A673 (cell line): ENCODE measurements at regions not wholly inside any gene's neighbourhood (a gene's known extent, or its start where the extent isn't known, plus 50 kb on each side); places are given as distances from the start of the nearest gene placed in this dataset.

Experiments used
- BruUV-seq: library from RNA; stranded (reverse); fragments of 400-500 nt; replicated peaks from 2 replicates; lab custom pipeline; 2021; lab: Mats Ljungman, UMichigan
- CTCF ChIA-PET: fragments of 300-600 bp; sonication (Branson Sonifier 250); formaldehyde crosslinking; loops from one replicate; lab custom pipeline; 2022; ENCODE audit warnings: antibody characterized with exemption; lab: Charles Lee
- POLR2A ChIA-PET: fragments of 300-600 bp; sonication (Branson Sonifier 250); formaldehyde crosslinking; loops from one replicate; lab custom pipeline; 2022; ENCODE audit warnings: antibody characterized with exemption; ENCODE audit not compliant: low non-redundant PET; lab: Charles Lee
- DNase-seq: peaks from one replicate; pipeline ENCODE4 v3.0.0-alpha.2; 2015; ENCODE audit warnings: low spot score
- H3K27ac ChIP-seq: fragments of 200-600 bp; sonication (generic); 2 replicates; pipeline ENCODE4 v1.5.1; 2016; ENCODE audit warnings: mixed run types, low read depth, mild to moderate bottlenecking, mixed read lengths, antibody characterized with exemption, low read length; ENCODE audit not compliant: poor library complexity, severe bottlenecking
- H3K27me3 ChIP-seq: fragments of 200-600 bp; sonication (generic); replicated peaks from 2 replicates; pipeline ENCODE4 v1.6.1; 2017; ENCODE audit warnings: mixed run types, low read depth, mild to moderate bottlenecking, mixed read lengths, antibody characterized with exemption, low read length; ENCODE audit not compliant: insufficient read depth, poor library complexity
- H3K36me3 ChIP-seq: fragments of 200-600 bp; sonication (generic); 2 replicates; pipeline ENCODE4 v1.6.1; 2016; ENCODE audit warnings: mixed run types, mild to moderate bottlenecking, mixed read lengths, antibody characterized with exemption, low read length; ENCODE audit not compliant: insufficient read depth, poor library complexity, severe bottlenecking
- H3K4me1 ChIP-seq: fragments of 200-600 bp; sonication (generic); 2 replicates; pipeline ENCODE4 v1.6.1; 2017; ENCODE audit warnings: mixed run types, mild to moderate bottlenecking, mixed read lengths, antibody characterized with exemption, low read length; ENCODE audit not compliant: insufficient read depth, poor library complexity, severe bottlenecking
- H3K4me3 ChIP-seq: fragments of 200-600 bp; sonication (generic); 2 replicates; pipeline ENCODE4 v1.5.1; 2016; ENCODE audit warnings: low read depth, mixed run types, mild to moderate bottlenecking, mixed read lengths, low read length; ENCODE audit not compliant: poor library complexity, severe bottlenecking
- H3K9me3 ChIP-seq: fragments of 200-600 bp; sonication (generic); 2 replicates; pipeline ENCODE4 v1.6.1; 2016; ENCODE audit warnings: mixed run types, low read depth, mild to moderate bottlenecking, mixed read lengths, antibody characterized with exemption, low read length; ENCODE audit not compliant: poor library complexity, severe bottlenecking
- EZH2 ChIP-seq: fragments of 200-600 bp; sonication (generic); IDR thresholded peaks from 2 replicates; pipeline ENCODE4 v1.6.1; 2017; ENCODE audit warnings: borderline replicate concordance, low read depth, mild to moderate bottlenecking, mixed read lengths, antibody characterized with exemption, low read length; ENCODE audit not compliant: poor library complexity, severe bottlenecking
- intact Hi-C: fragments of 100-400 bp; cut with micrococcal nuclease; formaldehyde crosslinking; loops from one replicate; pipeline ENCODE4 v1.10.0; 2022; ENCODE audit not compliant: unreplicated experiment
- TF ChIP-seq, protein P1 (sequence below): fragments of 300-800, 200-600 bp; sonication (generic); conservative IDR thresholded peaks from 2 replicates; pipeline ENCODE4 v1.5.1; 2017; ENCODE audit warnings: low read depth, mild to moderate bottlenecking, antibody characterized with exemption, low read length, moderate library complexity, mixed read lengths

DNA sequence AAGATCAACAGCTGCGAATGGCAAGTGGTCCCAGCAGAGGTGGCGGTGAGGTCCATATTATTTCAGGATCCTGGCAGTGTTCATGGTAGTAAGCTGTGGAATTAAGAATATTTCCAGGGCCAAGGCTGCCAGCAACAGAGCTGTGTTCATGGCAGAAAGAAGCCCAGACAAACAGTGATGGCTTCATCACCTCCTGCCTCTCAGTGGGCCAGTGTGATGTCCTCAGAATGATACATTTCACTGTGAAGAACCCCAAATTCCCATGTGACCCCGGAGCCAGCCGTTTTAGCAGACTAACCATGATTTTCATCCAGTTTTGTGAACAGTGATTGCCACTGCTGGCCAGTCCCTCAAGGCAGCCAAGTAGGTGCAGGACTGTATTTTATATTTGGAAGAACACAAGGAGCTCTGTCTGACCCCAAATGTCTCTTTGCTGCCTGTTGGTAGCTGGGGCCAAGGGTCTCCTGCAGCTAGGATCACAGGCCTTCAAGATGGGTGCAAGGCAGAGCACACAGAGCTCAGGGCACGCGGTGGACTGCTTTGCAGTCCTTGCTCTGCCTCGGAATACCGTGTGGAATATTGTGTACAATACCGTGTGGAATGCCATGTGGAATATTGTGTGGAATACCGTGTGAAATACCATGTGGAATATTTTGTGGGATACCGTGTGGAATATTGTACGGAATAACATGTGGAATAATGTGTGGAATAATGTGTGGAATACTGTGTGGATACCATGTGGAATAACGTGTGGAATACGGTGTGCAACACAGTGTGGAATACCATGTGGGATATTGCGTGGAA lies 132.3 kb upstream of the CHST15 start:
- no TSS peak for BruUV-seq
- CTCF ChIA-PET = no interaction called here

DNA sequence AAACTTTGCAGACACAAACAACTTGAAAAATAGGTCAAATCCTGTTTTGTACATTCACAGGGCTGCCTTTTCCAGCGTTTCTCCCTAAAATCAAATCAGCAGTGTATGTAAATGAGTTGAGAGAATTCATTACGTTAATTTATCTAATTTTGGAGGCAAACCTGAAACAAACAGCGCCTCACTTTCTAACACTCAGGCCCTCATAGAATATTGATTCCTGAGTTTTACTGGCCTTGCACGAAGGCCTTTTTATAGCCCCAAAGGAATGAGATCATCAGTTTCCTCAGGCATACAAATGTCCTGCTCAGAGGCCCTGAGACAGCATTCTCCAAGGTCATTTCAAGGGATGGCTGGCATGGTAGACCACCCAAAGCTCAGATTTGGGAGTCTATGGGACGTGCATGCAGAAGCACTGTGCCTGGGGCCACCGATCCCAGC lies 131.7 kb upstream of the CHST15 start:
- Histone ChIP-seq H3K27me3 (no peaks in the 10 kb centered on the region), H3K9me3 (peaks cover 15% of the 10 kb centered on the region), H3K27ac (no peak overlapping the region), H3K4me3 (no peak overlapping the region), H3K36me3 (no peaks in the 10 kb centered on the region), H3K4me1 (no peaks in the 10 kb centered on the region)
- intact Hi-C loops = no loop called here
- POLR2A ChIA-PET = no interaction called here
- TF ChIP-seq EZH2 = no peak
- TF ChIP-seq, protein P1, sequence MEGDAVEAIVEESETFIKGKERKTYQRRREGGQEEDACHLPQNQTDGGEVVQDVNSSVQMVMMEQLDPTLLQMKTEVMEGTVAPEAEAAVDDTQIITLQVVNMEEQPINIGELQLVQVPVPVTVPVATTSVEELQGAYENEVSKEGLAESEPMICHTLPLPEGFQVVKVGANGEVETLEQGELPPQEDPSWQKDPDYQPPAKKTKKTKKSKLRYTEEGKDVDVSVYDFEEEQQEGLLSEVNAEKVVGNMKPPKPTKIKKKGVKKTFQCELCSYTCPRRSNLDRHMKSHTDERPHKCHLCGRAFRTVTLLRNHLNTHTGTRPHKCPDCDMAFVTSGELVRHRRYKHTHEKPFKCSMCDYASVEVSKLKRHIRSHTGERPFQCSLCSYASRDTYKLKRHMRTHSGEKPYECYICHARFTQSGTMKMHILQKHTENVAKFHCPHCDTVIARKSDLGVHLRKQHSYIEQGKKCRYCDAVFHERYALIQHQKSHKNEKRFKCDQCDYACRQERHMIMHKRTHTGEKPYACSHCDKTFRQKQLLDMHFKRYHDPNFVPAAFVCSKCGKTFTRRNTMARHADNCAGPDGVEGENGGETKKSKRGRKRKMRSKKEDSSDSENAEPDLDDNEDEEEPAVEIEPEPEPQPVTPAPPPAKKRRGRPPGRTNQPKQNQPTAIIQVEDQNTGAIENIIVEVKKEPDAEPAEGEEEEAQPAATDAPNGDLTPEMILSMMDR = no peak
- CTCF ChIA-PET = no interaction called here
- no peak for DNase-seq
- BruUV-seq = no TSS peak

More for the DNA sequence above, 132.3 kb upstream of the CHST15 start:
- intact Hi-C loops = no loop called here
- Histone ChIP-seq H3K9me3 (peaks cover 15% of the 10 kb centered on the region), H3K4me3 (no peak overlapping the region), H3K36me3 (no peaks in the 10 kb centered on the region), H3K27ac (no peak overlapping the region), H3K4me1 (no peaks in the 10 kb centered on the region), H3K27me3 (no peaks in the 10 kb centered on the region)
- peak; percentile 18 for DNase-seq
- POLR2A ChIA-PET = no interaction called here
- TF ChIP-seq, protein P1 = no peak
- TF ChIP-seq EZH2 = no peak

DNA sequence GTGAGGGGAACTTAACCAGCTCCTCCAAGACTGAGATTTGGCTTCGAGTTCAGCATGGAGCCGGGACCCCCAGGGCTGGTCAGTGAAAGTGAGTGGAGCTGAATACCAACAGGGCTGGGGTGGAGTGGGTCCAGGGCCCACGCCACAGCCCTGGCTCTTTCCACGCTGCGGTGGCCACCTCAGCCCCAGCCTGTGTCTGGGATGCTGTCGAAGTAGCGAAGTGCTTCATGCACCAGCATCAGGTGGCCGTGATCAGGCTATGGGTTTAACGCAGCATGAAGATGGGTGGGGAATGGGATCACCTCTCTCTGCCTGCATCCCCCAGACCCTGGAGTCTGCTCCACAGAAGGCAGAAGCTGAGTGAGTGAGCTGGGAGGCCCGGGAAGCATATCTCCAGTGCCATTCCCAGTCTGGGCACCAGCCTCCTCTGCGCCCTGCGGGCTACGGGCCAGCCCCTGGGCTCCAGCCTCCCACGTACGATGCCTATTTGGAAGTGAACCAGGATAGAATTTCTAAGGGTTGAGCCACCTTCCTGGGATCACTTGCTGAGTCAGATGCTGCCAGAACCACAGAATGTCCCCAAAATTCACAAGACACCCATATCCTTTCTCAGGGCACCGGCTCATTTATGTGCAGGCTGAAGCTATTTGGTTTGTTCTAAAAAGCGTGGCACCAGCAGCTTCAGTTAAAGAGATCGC lies 131.1 kb upstream of the CHST15 start:
- Histone ChIP-seq H3K27me3 (no peaks in the 10 kb centered on the region), H3K4me1 (no peaks in the 10 kb centered on the region), H3K4me3 (no peak overlapping the region), H3K27ac (no peak overlapping the region), H3K9me3 (peaks cover 15% of the 10 kb centered on the region), H3K36me3 (no peaks in the 10 kb centered on the region)
- intact Hi-C loops = no loop called here
- DNase-seq = no peak
- TF ChIP-seq, protein P1 = no peak
- TF ChIP-seq EZH2 = no peak
- POLR2A ChIA-PET = no interaction called here
- BruUV-seq = no TSS peak
- CTCF ChIA-PET = no interaction called here
